ENCODE measurements at regions not wholly inside any gene's neighbourhood (a gene's known extent, or its start where the extent isn't known, plus 50 kb on each side); places are given as distances from the start of the nearest gene placed in this dataset.
A peak's percentile ranks its signal among the peaks of the same experiment; 100 is the strongest.

DNA sequence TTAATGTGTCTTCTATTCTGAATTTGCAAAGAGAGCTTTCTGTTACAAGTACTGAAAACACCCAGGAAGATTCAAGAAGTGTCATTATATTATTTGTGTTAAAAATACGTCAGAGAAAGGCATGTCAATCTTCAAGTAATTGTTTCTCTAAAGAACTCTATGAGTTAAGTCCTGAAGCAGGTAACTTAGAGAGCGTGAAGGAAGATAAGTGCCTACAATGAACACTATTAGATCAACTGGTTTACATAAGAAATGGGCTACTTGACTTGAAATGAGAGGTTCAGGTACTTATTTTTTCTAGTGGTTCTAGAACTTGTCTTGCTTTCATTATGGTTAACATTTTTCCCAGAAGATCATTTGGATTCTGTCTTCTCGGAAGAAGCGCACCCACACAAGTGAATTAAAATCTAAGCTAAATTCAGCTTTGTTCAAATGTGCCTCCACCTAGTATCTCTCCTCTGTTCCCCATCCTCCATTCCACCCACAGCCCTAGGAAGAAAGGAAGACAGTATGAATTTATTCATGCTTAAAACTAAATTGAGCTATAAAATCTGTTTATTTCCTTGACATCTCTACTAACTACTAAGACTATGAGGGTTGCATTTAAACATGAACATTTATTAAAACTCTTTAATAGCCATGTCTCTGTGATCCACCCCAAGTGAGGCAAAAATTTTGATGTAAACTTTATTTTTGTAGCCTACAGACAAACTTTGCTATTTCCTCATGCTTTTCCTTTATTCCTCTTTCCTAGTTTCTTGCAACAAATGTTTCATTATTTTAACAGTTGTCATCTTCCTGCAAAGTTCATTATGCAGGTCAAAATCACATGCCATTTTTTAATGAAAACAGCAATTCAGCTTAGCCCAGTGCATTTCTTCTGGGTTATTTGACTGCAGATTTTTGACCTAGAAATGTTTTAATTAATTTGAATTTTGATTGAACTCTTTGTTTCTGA lies 206.8 kb downstream of the KCNJ2 start:
- no peaks in the 10 kb centered on the region for H3K27me3 ChIP-seq (ENCODE audit: control insufficient read depth, insufficient read depth, low read length)
- H3K36me3 ChIP-seq (ENCODE audit: control insufficient read depth in 2 of 3, insufficient read depth in 3 of 3, low read length in 3 of 3), result no peaks in the 10 kb centered on the region
- no peaks in the 10 kb centered on the region for H3K4me1 ChIP-seq (ENCODE audit: control insufficient read depth in 2 of 3, insufficient read depth in 2 of 3, low read depth in 1 of 3, low read length in 3 of 3)
- no peak overlapping the region for H3K9ac ChIP-seq (ENCODE audit: low read length in 3 of 3)
- H3K4me3 ChIP-seq (ENCODE audit: low read length in 3 of 3), result no peak overlapping the region
- no peaks in the 10 kb centered on the region for H3K9me3 ChIP-seq (ENCODE audit: control insufficient read depth in 2 of 3, insufficient read depth in 1 of 3, low read length in 3 of 3)
- TF ChIP-seq, protein P1, sequence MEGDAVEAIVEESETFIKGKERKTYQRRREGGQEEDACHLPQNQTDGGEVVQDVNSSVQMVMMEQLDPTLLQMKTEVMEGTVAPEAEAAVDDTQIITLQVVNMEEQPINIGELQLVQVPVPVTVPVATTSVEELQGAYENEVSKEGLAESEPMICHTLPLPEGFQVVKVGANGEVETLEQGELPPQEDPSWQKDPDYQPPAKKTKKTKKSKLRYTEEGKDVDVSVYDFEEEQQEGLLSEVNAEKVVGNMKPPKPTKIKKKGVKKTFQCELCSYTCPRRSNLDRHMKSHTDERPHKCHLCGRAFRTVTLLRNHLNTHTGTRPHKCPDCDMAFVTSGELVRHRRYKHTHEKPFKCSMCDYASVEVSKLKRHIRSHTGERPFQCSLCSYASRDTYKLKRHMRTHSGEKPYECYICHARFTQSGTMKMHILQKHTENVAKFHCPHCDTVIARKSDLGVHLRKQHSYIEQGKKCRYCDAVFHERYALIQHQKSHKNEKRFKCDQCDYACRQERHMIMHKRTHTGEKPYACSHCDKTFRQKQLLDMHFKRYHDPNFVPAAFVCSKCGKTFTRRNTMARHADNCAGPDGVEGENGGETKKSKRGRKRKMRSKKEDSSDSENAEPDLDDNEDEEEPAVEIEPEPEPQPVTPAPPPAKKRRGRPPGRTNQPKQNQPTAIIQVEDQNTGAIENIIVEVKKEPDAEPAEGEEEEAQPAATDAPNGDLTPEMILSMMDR (IDR thresholded peaks at IDR 0.05; ENCODE audit: borderline replicate concordance, extremely low read depth, insufficient read depth), result no peak
- DNase-seq (no peak), FAIRE-seq (no peak)
- no peak overlapping the region for H3K27ac ChIP-seq (ENCODE audit: low read depth in 2 of 2, low read length in 2 of 2)
- intact Hi-C loops (cut with DNase I), result no loop called here

DNA sequence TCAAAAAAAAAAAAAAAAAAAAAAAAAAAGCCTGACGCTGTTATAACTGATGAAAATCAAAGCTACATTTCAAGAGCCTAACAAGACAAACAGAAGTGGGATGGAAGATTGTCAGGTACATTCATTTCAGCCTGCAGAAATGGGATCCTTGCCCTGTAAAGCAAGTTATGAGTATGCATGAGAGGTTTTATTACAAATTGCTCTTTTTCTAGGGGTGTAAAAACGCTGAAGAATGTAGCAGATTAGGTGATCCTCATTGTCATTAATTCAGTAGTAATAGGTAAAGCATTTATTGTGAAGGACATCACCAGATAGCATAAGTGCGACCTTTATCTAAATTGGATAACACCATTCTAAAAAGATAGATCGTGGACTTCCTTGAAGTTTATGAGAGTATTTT lies 208.3 kb downstream of the KCNJ2 start:
- Histone ChIP-seq H3K27me3 (ENCODE audit: control insufficient read depth, insufficient read depth, low read length) (no peaks in the 10 kb centered on the region), H3K4me3 (ENCODE audit: low read length in 3 of 3) (no peak overlapping the region), H3K9ac (ENCODE audit: low read length in 3 of 3) (no peak overlapping the region), H3K27ac (ENCODE audit: low read depth in 2 of 2, low read length in 2 of 2) (no peak overlapping the region), H3K4me1 (ENCODE audit: control insufficient read depth in 2 of 3, insufficient read depth in 2 of 3, low read depth in 1 of 3, low read length in 3 of 3) (no peaks in the 10 kb centered on the region), H3K9me3 (ENCODE audit: control insufficient read depth in 2 of 3, insufficient read depth in 1 of 3, low read length in 3 of 3) (no peaks in the 10 kb centered on the region), H3K36me3 (ENCODE audit: control insufficient read depth in 2 of 3, insufficient read depth in 3 of 3, low read length in 3 of 3) (no peaks in the 10 kb centered on the region)
- TF ChIP-seq, protein P1 (IDR thresholded peaks at IDR 0.05; ENCODE audit: borderline replicate concordance, extremely low read depth, insufficient read depth), result no peak
- intact Hi-C loops (cut with DNase I), result no loop called here
- no peak for DNase-seq
- no peak for FAIRE-seq

DNA sequence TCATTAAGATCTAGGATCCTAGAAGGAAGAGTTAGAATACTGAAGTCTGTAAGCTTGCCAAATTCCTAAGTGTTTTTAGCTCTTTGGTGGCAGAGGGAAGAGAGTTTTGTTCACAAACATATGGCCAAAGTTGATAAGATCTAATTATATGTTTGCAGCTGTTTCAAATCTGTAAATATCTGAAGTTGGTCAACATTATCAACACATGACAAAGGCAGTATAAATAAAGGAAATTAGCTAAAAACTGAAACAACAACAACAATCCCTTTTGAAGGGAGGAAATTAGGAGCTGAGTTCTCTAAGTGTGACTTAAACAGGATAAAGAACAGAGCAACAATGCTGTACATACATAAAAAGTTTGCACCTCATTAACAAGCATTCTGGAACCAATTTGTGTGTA lies 208.7 kb downstream of the KCNJ2 start:
- TF ChIP-seq, protein P1 (IDR thresholded peaks at IDR 0.05; ENCODE audit: borderline replicate concordance, extremely low read depth, insufficient read depth), result no peak
- no peak for FAIRE-seq
- DNase-seq, result peak in 2 of 5 donors; percentile 20 to 35
- H3K27me3 ChIP-seq (ENCODE audit: control insufficient read depth, insufficient read depth, low read length), result no peaks in the 10 kb centered on the region
- no peaks in the 10 kb centered on the region for H3K4me1 ChIP-seq (ENCODE audit: control insufficient read depth in 2 of 3, insufficient read depth in 2 of 3, low read depth in 1 of 3, low read length in 3 of 3)
- H3K4me3 ChIP-seq (ENCODE audit: low read length in 3 of 3), result no peak overlapping the region
- no peaks in the 10 kb centered on the region for H3K9me3 ChIP-seq (ENCODE audit: control insufficient read depth in 2 of 3, insufficient read depth in 1 of 3, low read length in 3 of 3)
- no peak overlapping the region for H3K9ac ChIP-seq (ENCODE audit: low read length in 3 of 3)
- H3K27ac ChIP-seq (ENCODE audit: low read depth in 2 of 2, low read length in 2 of 2), result no peak overlapping the region
- H3K36me3 ChIP-seq (ENCODE audit: control insufficient read depth in 2 of 3, insufficient read depth in 3 of 3, low read length in 3 of 3), result no peaks in the 10 kb centered on the region
- intact Hi-C loops (cut with DNase I), result no loop called here

Data from kidney (tissue), 13 donors.